GM20000 (cell line): ENCODE measurements at regions not wholly inside any gene's neighbourhood (a gene's known extent, or its start where the extent isn't known, plus 50 kb on each side); places are given as distances from the start of the nearest gene placed in this dataset.

ENCODE experiments used
- DNase-seq: peaks from one replicate; pipeline ENCODE4 v3.0.0; 2012; ENCODE audit warnings: low spot score
- TF ChIP-seq, protein P1 (sequence below): IDR thresholded peaks from 2 replicates; pipeline ENCODE4 v1.5.1; 2012; ENCODE audit warnings: mild to moderate bottlenecking, control low read depth; ENCODE audit errors: extremely low read depth, missing control alignments

DNA sequence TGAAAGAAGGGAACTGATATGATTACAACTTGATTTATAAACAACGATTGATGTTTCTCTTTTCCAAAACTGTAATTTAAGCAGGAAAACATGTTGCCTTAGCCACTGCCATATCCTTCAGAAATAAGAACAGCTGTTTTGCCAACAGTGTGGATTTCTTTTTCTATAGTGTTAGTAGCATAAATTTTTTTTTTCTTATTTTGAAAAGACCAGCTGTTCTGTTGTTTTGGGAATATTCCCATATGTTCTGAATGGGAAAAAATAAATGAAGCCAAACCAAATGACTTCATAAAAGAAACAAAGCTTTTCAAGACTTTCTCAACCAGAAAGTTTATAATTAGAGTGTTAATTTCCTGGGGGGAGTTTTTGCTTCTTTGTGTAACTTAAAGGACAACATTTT is 83.9 kb upstream of the ARHGAP24 start:
- TF ChIP-seq, protein P1, sequence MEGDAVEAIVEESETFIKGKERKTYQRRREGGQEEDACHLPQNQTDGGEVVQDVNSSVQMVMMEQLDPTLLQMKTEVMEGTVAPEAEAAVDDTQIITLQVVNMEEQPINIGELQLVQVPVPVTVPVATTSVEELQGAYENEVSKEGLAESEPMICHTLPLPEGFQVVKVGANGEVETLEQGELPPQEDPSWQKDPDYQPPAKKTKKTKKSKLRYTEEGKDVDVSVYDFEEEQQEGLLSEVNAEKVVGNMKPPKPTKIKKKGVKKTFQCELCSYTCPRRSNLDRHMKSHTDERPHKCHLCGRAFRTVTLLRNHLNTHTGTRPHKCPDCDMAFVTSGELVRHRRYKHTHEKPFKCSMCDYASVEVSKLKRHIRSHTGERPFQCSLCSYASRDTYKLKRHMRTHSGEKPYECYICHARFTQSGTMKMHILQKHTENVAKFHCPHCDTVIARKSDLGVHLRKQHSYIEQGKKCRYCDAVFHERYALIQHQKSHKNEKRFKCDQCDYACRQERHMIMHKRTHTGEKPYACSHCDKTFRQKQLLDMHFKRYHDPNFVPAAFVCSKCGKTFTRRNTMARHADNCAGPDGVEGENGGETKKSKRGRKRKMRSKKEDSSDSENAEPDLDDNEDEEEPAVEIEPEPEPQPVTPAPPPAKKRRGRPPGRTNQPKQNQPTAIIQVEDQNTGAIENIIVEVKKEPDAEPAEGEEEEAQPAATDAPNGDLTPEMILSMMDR: no peak
- no peak for DNase-seq

DNA sequence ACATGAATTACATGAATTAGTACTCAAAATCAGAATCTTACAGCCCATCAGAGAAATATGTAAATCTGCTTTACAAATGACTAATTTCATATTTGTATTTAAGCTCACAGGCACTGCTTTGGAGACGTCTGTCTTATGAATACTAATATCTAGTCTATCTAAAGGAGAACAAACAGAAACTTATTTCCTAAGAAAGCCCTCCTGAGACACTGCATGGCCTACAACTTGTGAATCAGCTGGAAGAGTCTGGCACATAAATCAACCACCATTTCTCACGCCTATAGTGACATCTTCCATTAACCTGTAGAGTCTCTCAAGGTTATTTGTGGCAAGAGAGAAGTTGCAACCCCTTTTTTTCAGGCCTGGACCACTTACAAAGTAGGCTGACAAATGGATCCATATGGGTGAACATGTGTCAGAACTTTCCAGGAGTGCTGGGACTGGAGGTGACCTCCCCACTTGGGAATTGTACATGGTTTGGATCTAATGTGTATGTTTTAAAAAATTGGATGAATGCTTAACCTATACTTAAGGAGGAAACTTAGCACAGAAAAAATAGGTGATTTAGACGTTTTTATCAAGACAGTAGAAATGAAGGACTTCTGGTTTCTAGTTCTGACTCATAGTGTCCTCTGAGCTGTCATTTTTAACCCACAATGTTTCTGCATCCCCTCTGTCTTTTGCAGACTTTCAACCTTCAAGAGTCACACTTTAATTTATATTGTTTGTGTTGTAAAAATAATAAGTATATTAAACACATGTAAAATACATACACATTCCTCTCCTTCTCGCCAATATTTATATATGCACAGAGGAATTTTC is 83.2 kb upstream of the ARHGAP24 start:
- DNase-seq: peak; percentile 29
- TF ChIP-seq, protein P1: no peak

DNA sequence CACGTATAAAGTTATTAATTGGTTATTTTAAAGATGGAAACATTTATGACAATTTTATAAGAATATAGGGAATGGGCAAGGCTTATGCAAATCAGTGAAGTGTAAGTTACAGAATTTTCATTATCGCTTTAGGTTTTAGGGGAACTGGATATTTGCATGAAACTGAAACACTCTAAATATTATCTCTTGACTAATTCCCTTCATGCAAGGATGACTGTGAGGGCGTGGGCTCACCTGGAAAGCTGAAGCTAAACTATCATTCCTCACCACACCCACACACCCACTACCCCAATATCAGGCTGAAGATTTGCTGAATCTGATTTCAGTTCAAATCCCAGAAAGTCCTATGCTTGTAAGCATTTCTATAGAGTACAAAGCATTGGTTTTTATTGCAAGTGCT is 81.7 kb upstream of the ARHGAP24 start:
- no peak for DNase-seq
- TF ChIP-seq, protein P1: no peak

DNA sequence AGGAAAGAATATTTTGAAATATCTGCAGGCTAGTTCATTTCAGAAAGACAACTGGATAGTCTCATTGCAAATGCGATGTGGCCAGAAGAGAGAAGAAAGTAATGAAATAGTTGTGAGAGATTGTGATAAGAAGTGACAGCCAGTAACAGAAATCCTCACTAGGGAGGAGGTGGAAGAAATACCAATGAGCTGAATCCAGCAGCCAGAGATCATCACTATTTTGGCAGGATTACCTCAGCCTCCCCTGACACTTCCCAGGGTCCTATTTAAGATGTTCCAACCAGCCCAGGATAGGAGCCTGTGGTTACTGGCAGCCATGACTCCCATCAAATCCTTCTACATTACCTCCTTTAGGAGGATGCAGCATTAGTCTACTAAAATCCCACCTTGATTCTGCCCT is 76.7 kb upstream of the ARHGAP24 start:
- DNase-seq: no peak
- TF ChIP-seq, protein P1: no peak

DNA sequence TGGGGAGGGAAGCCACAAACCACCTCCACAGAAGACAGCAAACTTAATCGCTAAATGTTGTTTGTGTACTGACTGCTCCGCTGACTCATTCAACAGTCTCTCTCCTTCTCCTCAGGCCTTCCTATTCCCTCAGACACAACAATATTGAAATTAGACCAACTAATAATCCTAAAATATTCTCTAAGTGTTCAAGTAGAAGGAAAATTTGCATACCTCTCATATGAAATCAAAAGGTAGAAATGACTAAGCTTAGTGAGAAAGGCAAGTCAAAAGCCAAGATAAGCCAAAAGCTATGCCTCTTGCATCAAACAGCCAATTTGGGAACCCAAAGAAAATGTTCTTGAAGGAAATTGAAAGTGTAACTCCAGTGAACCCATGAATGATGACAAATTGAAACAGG is 75.7 kb upstream of the ARHGAP24 start:
- TF ChIP-seq, protein P1: no peak
- no peak for DNase-seq

DNA sequence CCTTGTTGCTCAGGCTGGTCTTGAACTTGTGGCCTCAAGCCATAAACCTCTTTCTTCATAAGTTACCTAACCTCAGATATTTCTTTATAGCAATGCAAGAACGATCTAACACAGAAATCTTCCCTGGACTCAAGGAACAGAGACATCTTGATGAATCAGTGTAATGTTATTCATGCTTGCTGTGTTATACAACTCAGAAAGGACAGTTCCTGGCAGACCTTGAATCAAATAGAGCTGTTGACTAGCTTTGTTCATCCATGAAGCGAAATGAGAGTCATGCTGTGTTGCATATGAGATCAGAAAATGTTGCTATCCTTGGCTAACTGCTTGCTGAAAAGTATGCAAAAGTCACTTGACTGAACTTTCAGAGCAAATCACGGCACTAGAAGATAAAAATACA is 72.6 kb upstream of the ARHGAP24 start:
- no peak for DNase-seq
- TF ChIP-seq, protein P1: no peak

DNA sequence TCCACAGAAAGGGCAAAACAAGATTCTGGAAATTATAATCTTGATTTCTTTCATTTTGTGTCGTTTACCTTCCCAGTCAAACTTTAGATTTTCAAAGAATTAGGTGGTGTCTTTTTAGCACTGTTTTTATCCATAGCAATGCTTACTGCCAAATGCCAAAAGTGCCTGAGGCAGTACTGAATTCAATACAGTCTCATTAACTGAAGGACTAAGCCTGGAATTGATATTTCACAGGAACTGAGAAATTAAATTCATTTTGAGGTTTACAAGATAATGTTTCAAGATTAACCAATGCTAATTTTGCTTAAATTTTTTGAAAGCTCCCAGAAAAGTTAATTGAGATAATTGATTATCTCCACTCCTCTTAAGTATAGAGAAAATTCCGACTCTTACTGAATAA is 68.8 kb upstream of the ARHGAP24 start:
- TF ChIP-seq, protein P1: no peak
- no peak for DNase-seq
